ENCODE measurements at regions not wholly inside any gene's neighbourhood (a gene's known extent, or its start where the extent isn't known, plus 50 kb on each side); places are given as distances from the start of the nearest gene placed in this dataset.

- DNase-seq, result no peak
Observed at GRCh38 chr3:16114930-16115329, 59.5 kb upstream of the GALNT15 start.

GRCh38 chr3:16118396-16118795 lies 56.1 kb upstream of the GALNT15 start:
- no peak for DNase-seq

GRCh38 chr3:16119887-16120286 lies 54.6 kb upstream of the GALNT15 start:
- DNase-seq, result no peak

- DNase-seq, result no peak
Observed at GRCh38 chr3:16121391-16121790, 53.1 kb upstream of the GALNT15 start.

- DNase-seq, result no peak
Observed at GRCh38 chr3:16122155-16122554, 52.3 kb upstream of the GALNT15 start.

- DNase-seq, result no peak
Observed at GRCh38 chr3:16122661-16123060, 51.8 kb upstream of the GALNT15 start.

- DNase-seq, result no peak
Observed at GRCh38 chr3:16124636-16125035, 49.8 kb upstream of the GALNT15 start.

Measured in activated CD4-positive, alpha-beta T cell treated with anti-CD3 and anti-CD28 coated beads, Interleukin-2, amount 50 U/mL, for 48 hours (primary cell).